SU-DHL-6 (cell line): ENCODE measurements at regions not wholly inside any gene's neighbourhood (a gene's known extent, or its start where the extent isn't known, plus 50 kb on each side); places are given as distances from the start of the nearest gene placed in this dataset.

Source experiments
- H2AFZ ChIP-seq: fragments of 200-600 bp; sonication (generic); 2 replicates; pipeline ENCODE4 v1.6.1; 2014; ENCODE audit warnings: low read depth, mild to moderate bottlenecking, moderate library complexity, mixed read lengths, antibody characterized with exemption, low read length; ENCODE audit not compliant: severe bottlenecking
- H3F3A ChIP-seq: fragments of 200-600 bp; shearing (Covaris generic); 2 replicates; pipeline ENCODE4 v1.6.0; 2016; ENCODE audit warnings: antibody characterized with exemption, mild to moderate bottlenecking; ENCODE audit not compliant: insufficient read depth
- H3K27ac ChIP-seq: fragments of 200-600 bp; sonication (generic); 2 replicates; pipeline ENCODE4 v1.5.1; 2016; ENCODE audit warnings: low read depth, mild to moderate bottlenecking, low read length, moderate library complexity, mixed read lengths
- H3K27me3 ChIP-seq: fragments of 200-600 bp; sonication (generic), shearing (Covaris generic); 2 replicates; pipeline ENCODE4 v1.6.0; 2014; ENCODE audit warnings: mild to moderate bottlenecking, low read length
- H3K36me3 ChIP-seq: fragments of 200-600 bp; sonication (generic); 2 replicates; pipeline ENCODE4 v1.6.1; 2014; ENCODE audit warnings: mild to moderate bottlenecking, low read length, mixed read lengths
- H3K4me2 ChIP-seq: fragments of 300-600, 200-600 bp; shearing (Covaris generic), sonication (generic); 2 replicates; pipeline ENCODE4 v1.6.0; 2014; ENCODE audit warnings: low read length, low read depth, mild to moderate bottlenecking; ENCODE audit not compliant: poor library complexity, severe bottlenecking
- H3K4me3 ChIP-seq: fragments of 200-600 bp; sonication (generic); 2 replicates; pipeline ENCODE4 v1.5.1; 2014; ENCODE audit warnings: antibody characterized with exemption, low read length, mild to moderate bottlenecking, mixed read lengths; ENCODE audit not compliant: insufficient read depth, poor library complexity, severe bottlenecking
- H3K79me2 ChIP-seq: fragments of 200-600 bp; sonication (generic); 2 replicates; pipeline ENCODE4 v1.6.1; 2014; ENCODE audit warnings: mild to moderate bottlenecking, low read length, moderate library complexity; ENCODE audit not compliant: insufficient read depth
- H3K9ac ChIP-seq: fragments of 200-600 bp; sonication (generic); 2 replicates; pipeline ENCODE4 v1.7.0; 2014; ENCODE audit warnings: mild to moderate bottlenecking, low read length
- H3K9me2 ChIP-seq: fragments of 200-600 bp; sonication (generic); replicated peaks from 2 replicates; pipeline ENCODE4 v1.6.1; 2014; ENCODE audit warnings: low read length; ENCODE audit not compliant: insufficient read depth
- H3K9me3 ChIP-seq: fragments of 200-600 bp; sonication (generic); 2 replicates; pipeline ENCODE4 v1.6.1; 2014; ENCODE audit warnings: low read length, mixed read lengths; ENCODE audit not compliant: insufficient read depth
- H4K20me1 ChIP-seq: fragments of 200-600 bp; sonication (generic); 2 replicates; pipeline ENCODE4 v1.6.1; 2014; ENCODE audit warnings: low read depth, mild to moderate bottlenecking, antibody characterized with exemption, low read length, moderate library complexity, mixed read lengths
- EZH2phosphoT487 ChIP-seq: fragments of 200-600 bp; sonication (generic), shearing (Covaris generic); conservative IDR thresholded peaks from 2 replicates; pipeline ENCODE4 v1.6.1; 2018; ENCODE audit warnings: mild to moderate bottlenecking, antibody characterized with exemption, low read length, moderate library complexity, mixed read lengths
- TF ChIP-seq, protein P1 (sequence below): fragments of 200-600 bp; sonication (generic); IDR thresholded peaks from one replicate; pipeline ENCODE4 v1.5.1; 2017; ENCODE audit warnings: antibody characterized with exemption, mild to moderate bottlenecking, low read length, moderate library complexity; ENCODE audit not compliant: insufficient read depth, poor library complexity, severe bottlenecking

DNA sequence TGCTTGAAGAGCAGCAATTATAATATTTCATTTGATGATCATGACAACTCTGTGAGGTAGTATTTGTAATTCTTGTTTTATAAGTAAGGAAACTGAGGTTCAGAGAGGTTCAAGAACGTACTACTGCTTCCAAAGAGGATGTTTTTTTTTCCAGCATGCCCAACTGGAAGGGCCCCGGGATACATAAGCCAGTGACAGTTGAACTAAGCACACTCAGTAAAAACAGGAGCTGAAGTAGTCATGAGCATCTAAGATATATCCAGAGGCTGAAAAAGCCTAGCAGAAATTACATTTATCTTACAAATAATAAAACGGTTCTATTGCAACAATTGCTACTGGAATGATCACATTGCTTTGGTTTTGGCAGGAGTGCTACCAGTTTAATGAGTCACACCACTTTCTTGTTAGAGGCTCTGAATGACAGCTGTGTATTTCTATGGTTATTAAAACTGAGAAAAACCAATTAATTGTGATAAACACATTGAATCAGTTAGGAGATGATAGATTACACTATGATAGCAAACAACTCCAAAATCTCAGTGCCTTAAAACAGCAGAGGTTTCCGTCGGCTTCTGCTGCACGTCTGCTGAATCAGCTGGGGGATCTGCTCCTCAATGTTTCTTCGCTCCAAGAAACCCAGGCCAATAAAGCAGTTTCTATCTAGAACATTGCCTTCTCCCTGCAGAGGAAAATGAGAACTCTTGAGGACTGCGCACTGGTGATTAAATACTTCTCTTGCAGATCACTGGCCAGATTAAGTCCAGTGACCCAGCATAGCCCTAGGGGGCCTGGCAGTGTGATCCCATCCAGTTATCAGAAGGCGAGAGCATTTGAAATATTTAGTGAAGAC is 522.7 kb downstream of the PLPP3 start:
- no peak for TF ChIP-seq EZH2phosphoT487
- TF ChIP-seq, protein P1, sequence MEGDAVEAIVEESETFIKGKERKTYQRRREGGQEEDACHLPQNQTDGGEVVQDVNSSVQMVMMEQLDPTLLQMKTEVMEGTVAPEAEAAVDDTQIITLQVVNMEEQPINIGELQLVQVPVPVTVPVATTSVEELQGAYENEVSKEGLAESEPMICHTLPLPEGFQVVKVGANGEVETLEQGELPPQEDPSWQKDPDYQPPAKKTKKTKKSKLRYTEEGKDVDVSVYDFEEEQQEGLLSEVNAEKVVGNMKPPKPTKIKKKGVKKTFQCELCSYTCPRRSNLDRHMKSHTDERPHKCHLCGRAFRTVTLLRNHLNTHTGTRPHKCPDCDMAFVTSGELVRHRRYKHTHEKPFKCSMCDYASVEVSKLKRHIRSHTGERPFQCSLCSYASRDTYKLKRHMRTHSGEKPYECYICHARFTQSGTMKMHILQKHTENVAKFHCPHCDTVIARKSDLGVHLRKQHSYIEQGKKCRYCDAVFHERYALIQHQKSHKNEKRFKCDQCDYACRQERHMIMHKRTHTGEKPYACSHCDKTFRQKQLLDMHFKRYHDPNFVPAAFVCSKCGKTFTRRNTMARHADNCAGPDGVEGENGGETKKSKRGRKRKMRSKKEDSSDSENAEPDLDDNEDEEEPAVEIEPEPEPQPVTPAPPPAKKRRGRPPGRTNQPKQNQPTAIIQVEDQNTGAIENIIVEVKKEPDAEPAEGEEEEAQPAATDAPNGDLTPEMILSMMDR = no peak
- Histone ChIP-seq H3K27ac (no peak overlapping the region), H3K9ac (no peak overlapping the region)

GRCh38 chr1:56054959-56055358 is 524.4 kb downstream of the PLPP3 start:
- Histone ChIP-seq H3K9me3 (no peaks in the 10 kb centered on the region), H3K27me3 (no peaks in the 10 kb centered on the region), H3K79me2 (no peaks in the 10 kb centered on the region), H3K9ac (no peak overlapping the region), H3K36me3 (no peaks in the 10 kb centered on the region), H3K9me2 (no peaks in the 10 kb centered on the region), H4K20me1 (no peaks in the 10 kb centered on the region), H3K27ac (no peak overlapping the region), H3K4me3 (no peak overlapping the region), H2AFZ (no peak overlapping the region), H3K4me2 (no peak overlapping the region), H3F3A (no peaks in the 10 kb centered on the region)
- TF ChIP-seq, protein P1 = no peak
- TF ChIP-seq EZH2phosphoT487 = no peak

More for the DNA sequence above, 522.7 kb downstream of the PLPP3 start:
- Histone ChIP-seq H3F3A (no peaks in the 10 kb centered on the region), H3K79me2 (no peaks in the 10 kb centered on the region), H3K36me3 (no peaks in the 10 kb centered on the region), H3K9me2 (no peaks in the 10 kb centered on the region), H3K4me3 (no peak overlapping the region), H4K20me1 (no peaks in the 10 kb centered on the region), H3K27me3 (no peaks in the 10 kb centered on the region), H2AFZ (no peak overlapping the region), H3K9me3 (no peaks in the 10 kb centered on the region), H3K4me2 (no peak overlapping the region)

DNA sequence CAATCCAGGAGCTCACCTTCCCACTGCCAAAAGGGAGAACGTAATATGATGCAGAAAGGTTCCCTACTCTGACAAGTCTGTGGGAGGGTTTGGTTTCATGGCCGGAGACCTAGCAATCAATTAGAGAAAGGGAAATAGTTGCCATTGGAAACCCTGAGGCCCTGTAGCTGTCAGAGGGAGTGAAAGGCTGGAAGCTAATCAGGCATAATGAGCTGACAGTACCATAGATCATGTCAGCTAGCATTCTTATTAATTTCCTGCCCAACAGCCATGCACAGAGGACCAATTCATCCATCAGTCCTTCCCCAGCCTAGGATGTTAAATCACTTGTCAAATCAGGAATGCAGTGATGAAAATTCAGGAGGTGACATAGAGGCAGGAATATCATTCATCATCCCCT is 527.3 kb downstream of the PLPP3 start:
- H3K9me2 ChIP-seq = no peaks in the 10 kb centered on the region
- no peak overlapping the region for H3K4me2 ChIP-seq
- no peaks in the 10 kb centered on the region for H4K20me1 ChIP-seq
- no peaks in the 10 kb centered on the region for H3K27me3 ChIP-seq
- no peaks in the 10 kb centered on the region for H3K79me2 ChIP-seq
- no peaks in the 10 kb centered on the region for H3K9me3 ChIP-seq
- H3K9ac ChIP-seq = no peak overlapping the region
- no peaks in the 10 kb centered on the region for H3F3A ChIP-seq
- no peak overlapping the region for H3K27ac ChIP-seq
- TF ChIP-seq, protein P1 = no peak
- H3K4me3 ChIP-seq = no peak overlapping the region
- H3K36me3 ChIP-seq = no peaks in the 10 kb centered on the region
- no peak overlapping the region for H2AFZ ChIP-seq
